ENCODE measurements at regions not wholly inside any gene's neighbourhood (a gene's known extent, or its start where the extent isn't known, plus 50 kb on each side); places are given as distances from the start of the nearest gene placed in this dataset.
"Not testable (repeated sequence)": the region's sequence is repeated elsewhere in the genome, so short reads cannot be mapped to it uniquely, and the experiment has no call there.

DNA sequence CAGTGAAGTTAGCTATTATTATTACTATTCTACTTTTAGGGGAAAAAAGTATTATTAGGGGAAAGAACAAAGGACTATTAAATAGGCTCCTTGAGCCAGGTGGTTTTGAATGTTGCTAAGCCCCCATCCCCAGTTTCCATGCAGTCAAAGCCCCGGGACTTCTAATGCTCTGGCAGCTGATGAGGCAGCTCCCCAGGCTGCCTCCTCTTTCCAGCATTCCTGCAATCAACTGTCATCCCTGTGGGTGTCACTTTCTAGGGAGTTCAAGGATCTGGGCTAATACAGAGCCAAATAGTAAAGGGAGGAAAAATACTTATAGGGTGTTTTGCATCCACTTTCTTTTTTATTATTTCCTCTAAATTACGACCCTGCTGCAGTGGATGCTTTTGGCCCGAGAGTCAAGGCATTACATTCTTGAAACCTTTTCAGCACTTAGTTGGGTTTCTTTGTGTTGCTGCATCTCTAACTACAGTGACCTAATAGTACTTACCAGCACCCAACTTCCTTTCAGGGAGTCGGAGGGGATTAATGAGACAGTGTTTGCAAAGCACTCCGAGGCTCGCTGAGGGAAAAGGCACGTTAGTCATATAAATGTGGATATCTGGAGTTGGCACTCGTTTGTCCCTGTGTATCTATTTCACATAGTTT is 303.9 kb upstream of the MAP3K7 start:
- no peak for TF ChIP-seq EZH2 (optimal IDR thresholded peaks at IDR 0.05; ENCODE audit: low read depth, low read length)
- H4K20me1 ChIP-seq (ENCODE audit: insufficient read depth, low read length): no peaks in the 10 kb centered on the region
- no peak overlapping the region for H3K4me2 ChIP-seq (ENCODE audit: low read depth, low read length)
- H3K9ac ChIP-seq (ENCODE audit: low read length): no peak overlapping the region
- H3F3A ChIP-seq (ENCODE audit: insufficient read depth, low read length): no peaks in the 10 kb centered on the region
- H3K27ac ChIP-seq (ENCODE audit: low read length): no peak overlapping the region
- no peaks in the 10 kb centered on the region for H3K79me2 ChIP-seq (ENCODE audit: low read length)
- no peak for DNase-seq
- no peaks in the 10 kb centered on the region for H3K4me1 ChIP-seq (ENCODE audit: low read length)
- no peak overlapping the region for H2AFZ ChIP-seq (ENCODE audit: low read length)
- H3K4me3 ChIP-seq (ENCODE audit: low read length): no peak overlapping the region
- H3K9me2 ChIP-seq (replicated peaks; ENCODE audit: insufficient read depth, low read length): no peaks in the 10 kb centered on the region
- H3K9me3 ChIP-seq (replicated peaks; ENCODE audit: insufficient read depth, low read length): no peaks in the 10 kb centered on the region
- H3K36me3 ChIP-seq (replicated peaks; ENCODE audit: insufficient read depth, low read length): no peaks in the 10 kb centered on the region
- H3K27me3 ChIP-seq (replicated peaks; ENCODE audit: insufficient read depth, low read length): no peaks in the 10 kb centered on the region

DNA sequence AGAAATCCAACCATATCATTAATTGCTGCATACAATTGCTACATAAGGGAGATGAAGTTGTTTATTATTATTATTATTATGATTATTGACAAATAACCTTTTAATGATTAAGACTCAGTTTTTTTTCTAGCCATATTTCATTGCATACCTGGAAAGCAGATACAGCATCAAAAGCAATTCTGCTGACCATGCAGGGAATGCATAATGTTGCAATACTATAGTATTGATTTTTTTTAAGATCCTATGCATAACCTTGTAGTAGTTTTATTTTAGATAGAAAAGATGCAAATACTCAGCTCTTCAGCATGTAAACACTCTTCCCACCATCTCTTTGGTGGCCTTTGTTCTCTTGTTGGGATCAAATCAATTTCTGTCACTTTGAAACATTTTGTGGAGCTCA is 300.9 kb upstream of the MAP3K7 start:
- Histone ChIP-seq H4K20me1 (ENCODE audit: insufficient read depth, low read length) (no peaks in the 10 kb centered on the region), H3K36me3 (replicated peaks; ENCODE audit: insufficient read depth, low read length) (no peaks in the 10 kb centered on the region), H2AFZ (ENCODE audit: low read length) (no peak overlapping the region), H3K9me3 (replicated peaks; ENCODE audit: insufficient read depth, low read length) (no peaks in the 10 kb centered on the region), H3K27ac (ENCODE audit: low read length) (no peak overlapping the region), H3K27me3 (replicated peaks; ENCODE audit: insufficient read depth, low read length) (no peaks in the 10 kb centered on the region), H3F3A (ENCODE audit: insufficient read depth, low read length) (no peaks in the 10 kb centered on the region), H3K9me2 (replicated peaks; ENCODE audit: insufficient read depth, low read length) (no peaks in the 10 kb centered on the region), H3K4me3 (ENCODE audit: low read length) (no peak overlapping the region), H3K4me2 (ENCODE audit: low read depth, low read length) (no peak overlapping the region), H3K4me1 (ENCODE audit: low read length) (no peaks in the 10 kb centered on the region), H3K79me2 (ENCODE audit: low read length) (no peaks in the 10 kb centered on the region), H3K9ac (ENCODE audit: low read length) (no peak overlapping the region)
- DNase-seq: no peak
- TF ChIP-seq, protein P1, sequence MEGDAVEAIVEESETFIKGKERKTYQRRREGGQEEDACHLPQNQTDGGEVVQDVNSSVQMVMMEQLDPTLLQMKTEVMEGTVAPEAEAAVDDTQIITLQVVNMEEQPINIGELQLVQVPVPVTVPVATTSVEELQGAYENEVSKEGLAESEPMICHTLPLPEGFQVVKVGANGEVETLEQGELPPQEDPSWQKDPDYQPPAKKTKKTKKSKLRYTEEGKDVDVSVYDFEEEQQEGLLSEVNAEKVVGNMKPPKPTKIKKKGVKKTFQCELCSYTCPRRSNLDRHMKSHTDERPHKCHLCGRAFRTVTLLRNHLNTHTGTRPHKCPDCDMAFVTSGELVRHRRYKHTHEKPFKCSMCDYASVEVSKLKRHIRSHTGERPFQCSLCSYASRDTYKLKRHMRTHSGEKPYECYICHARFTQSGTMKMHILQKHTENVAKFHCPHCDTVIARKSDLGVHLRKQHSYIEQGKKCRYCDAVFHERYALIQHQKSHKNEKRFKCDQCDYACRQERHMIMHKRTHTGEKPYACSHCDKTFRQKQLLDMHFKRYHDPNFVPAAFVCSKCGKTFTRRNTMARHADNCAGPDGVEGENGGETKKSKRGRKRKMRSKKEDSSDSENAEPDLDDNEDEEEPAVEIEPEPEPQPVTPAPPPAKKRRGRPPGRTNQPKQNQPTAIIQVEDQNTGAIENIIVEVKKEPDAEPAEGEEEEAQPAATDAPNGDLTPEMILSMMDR (IDR thresholded peaks at IDR 0.05; ENCODE audit: low read length): no peak
- TF ChIP-seq EZH2phosphoT487 (IDR thresholded peaks at IDR 0.05; ENCODE audit: low read length) (no peak), EZH2 (optimal IDR thresholded peaks at IDR 0.05; ENCODE audit: low read depth, low read length) (no peak)

DNA sequence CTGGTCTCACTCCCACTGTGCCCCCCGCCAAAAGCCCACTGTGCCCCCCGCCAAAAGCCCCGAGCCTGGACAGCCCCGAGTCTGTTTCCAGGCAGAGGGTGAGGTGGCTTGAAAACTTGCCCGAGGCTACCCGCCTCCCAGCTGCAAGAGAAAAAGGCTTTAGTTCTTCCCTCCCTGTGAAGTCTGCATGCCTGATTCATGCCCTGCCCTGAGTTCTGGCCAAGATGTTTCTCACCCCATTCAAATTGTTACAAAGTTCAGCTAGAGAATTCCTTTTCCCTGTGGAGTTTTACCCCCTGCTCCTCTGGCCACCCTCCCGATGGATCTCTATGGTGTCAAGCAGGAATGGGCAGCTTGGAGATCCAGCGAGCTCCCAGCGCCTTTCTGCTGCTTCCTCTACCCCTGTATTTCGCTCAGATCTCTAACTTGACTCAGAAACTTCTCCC is 298.8 kb upstream of the MAP3K7 start:
- Histone ChIP-seq H3K9me3 (replicated peaks; ENCODE audit: insufficient read depth, low read length) (no peaks in the 10 kb centered on the region), H3K4me3 (ENCODE audit: low read length) (no peak overlapping the region), H4K20me1 (ENCODE audit: insufficient read depth, low read length) (no peaks in the 10 kb centered on the region), H3K4me2 (ENCODE audit: low read depth, low read length) (no peak overlapping the region), H3K4me1 (ENCODE audit: low read length) (no peaks in the 10 kb centered on the region), H3K36me3 (replicated peaks; ENCODE audit: insufficient read depth, low read length) (no peaks in the 10 kb centered on the region), H3K27ac (ENCODE audit: low read length) (no peak overlapping the region), H3K9me2 (replicated peaks; ENCODE audit: insufficient read depth, low read length) (no peaks in the 10 kb centered on the region), H3K79me2 (ENCODE audit: low read length) (no peaks in the 10 kb centered on the region), H3K9ac (ENCODE audit: low read length) (no peak overlapping the region), H3F3A (ENCODE audit: insufficient read depth, low read length) (no peaks in the 10 kb centered on the region), H2AFZ (ENCODE audit: low read length) (no peak overlapping the region), H3K27me3 (replicated peaks; ENCODE audit: insufficient read depth, low read length) (no peaks in the 10 kb centered on the region)
- no peak for DNase-seq
- TF ChIP-seq EZH2 (optimal IDR thresholded peaks at IDR 0.05; ENCODE audit: low read depth, low read length) (no peak), EZH2phosphoT487 (IDR thresholded peaks at IDR 0.05; ENCODE audit: low read length) (no peak)
- TF ChIP-seq, protein P1 (IDR thresholded peaks at IDR 0.05; ENCODE audit: low read length): no peak

DNA sequence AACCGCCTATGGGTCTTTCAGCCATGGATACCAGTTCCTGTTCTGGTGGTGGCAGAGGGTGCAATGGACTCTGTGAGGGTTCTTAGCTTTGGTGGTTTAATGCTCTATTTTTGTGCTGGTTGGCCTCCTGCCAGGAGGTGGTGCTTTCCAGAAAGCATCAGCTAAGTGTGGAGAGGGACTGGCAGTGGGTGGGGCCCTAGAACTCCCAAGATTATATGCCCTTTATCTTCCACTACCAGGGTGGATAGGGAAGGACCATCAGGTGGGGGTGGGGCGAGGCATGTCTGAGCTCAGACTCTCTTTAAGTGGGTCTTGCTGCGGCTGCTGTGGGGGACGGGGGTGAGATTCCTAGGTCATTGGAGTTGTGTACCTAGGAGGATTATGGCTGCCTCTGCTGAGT is 298.3 kb upstream of the MAP3K7 start:
- not testable (repeated sequence) for DNase-seq

More for the DNA sequence above, 298.3 kb upstream of the MAP3K7 start:
- not testable (repeated sequence) for H3K27me3 ChIP-seq (replicated peaks; ENCODE audit: insufficient read depth, low read length); H3F3A ChIP-seq (ENCODE audit: insufficient read depth, low read length); H4K20me1 ChIP-seq (ENCODE audit: insufficient read depth, low read length); H3K79me2 ChIP-seq (ENCODE audit: low read length); H3K36me3 ChIP-seq (replicated peaks; ENCODE audit: insufficient read depth, low read length); H2AFZ ChIP-seq (ENCODE audit: low read length); H3K9me2 ChIP-seq (replicated peaks; ENCODE audit: insufficient read depth, low read length); H3K9ac ChIP-seq (ENCODE audit: low read length); H3K4me1 ChIP-seq (ENCODE audit: low read length); H3K27ac ChIP-seq (ENCODE audit: low read length); H3K9me3 ChIP-seq (replicated peaks; ENCODE audit: insufficient read depth, low read length); H3K4me3 ChIP-seq (ENCODE audit: low read length); H3K4me2 ChIP-seq (ENCODE audit: low read depth, low read length)

Measured in MM.1S (cell line).